ENCODE measurements at regions not wholly inside any gene's neighbourhood (a gene's known extent, or its start where the extent isn't known, plus 50 kb on each side); places are given as distances from the start of the nearest gene placed in this dataset.

DNA sequence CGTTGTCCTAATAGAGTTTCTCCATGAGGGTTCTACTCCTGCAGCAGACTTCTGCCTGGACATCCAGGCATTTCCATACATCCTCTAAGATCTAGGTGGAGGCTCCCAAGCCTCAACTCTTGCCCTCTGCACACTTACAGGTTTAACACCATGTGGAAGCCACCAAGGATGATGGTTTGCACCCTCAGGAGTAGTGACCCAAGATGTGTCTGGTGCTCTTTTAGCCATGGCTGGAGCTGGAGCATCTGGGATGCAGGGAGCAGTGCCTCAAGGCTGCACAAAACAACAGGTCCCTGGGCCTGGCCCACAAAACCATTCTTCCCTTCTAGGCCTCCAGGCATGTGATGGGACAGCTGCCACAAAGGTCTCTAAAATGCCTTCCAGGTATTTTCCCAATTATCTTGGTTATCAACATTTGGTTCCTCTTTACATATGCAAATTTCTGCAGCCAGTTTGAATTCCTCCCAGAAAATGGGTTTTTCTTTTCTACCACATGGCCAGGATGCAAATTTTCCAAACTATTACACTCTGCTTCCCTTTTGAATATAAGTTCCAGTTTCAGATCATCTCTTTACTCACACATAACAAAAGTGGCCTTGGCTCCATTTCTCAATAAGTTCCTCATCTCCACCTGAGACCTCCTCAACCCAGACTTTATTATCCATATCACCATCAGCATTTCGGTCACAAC is 69.5 kb upstream of the GNAZ start:
- no peak for DNase-seq

DNA sequence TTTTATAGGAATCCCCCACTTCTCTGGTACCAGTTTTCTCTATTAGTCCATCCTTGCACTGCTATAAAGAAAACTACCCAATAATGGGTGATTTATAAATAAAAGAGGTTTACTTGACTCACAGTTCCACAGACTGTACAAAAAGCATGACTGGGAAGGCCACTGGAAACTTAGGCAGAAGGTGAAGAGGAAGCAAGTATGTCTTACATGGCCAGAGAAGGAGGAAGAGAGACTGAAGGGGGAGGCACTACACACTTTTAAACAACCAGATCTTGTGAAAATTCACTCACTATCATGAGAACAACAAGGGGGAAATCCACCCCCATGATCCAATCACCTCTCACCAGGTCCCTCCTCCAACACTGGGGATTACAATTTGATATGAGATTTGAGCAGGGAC is 68.9 kb upstream of the GNAZ start:
- DNase-seq = no peak

DNA sequence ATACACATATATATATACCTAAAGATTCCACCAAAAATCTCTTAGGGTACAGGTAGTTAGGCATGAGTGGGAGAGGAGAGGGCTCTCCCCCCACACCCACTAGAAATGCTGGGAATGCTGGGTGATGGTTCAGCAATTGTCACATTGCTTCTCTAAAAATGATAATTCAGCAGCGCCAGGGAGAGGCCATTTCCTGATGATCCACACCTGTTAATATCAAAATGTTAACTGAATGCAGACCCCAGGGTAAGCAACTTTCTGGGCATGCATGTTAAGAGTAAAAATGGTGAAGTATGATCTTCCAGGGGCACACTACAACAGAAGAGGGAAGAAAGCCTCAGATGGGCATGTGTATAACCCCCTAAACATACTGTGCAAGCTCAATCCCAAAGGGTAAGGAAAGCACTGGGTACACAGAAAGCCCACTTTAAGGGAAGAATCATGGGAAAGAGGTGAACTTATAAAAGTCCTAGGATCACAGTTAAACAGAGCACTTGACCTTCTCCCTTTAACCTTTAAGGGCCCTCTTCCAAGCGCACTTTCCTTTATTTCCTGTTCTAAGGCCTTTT is 67.6 kb upstream of the GNAZ start:
- DNase-seq = no peak

DNA sequence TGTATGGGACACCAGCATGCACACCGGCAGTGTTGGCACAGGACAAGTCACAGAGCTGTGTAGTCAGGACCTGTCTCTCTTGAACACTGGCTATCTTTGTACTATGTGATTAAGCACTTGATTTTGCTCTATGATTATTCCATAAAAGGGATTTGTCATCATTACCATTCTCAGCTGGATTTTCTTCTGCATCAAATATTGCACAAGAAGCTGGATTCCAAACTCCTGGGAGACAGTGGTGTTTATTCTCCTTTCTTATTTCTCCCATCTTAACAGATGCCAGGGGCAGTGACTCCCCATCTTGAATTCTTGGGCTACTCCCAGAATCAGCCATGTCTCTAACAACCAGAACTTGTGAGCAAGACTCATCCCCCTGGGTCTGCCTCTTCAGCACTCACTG is 62.5 kb upstream of the GNAZ start:
- DNase-seq = no peak

DNA sequence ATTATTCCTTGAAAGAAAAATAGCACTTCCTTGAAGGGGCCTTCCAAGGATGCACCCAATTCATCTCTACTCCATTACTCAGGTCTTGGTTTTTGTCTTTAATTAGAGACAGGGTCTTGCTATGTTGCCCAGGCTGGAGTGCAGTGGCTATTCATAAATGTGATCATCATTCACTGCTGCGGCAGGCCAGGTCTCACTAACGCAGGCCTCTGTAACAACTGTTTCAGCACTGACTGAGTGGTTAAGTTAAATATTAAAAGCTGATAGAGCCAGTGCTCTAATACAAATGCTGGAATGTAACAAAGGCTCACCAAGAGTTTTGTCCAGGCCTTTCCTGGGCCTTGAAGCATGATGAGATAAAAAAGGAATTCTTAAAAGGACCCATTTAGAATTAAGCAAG is 61.4 kb upstream of the GNAZ start:
- no peak for DNase-seq
